Naive thymus-derived CD4-positive, alpha-beta T cell (primary cell): ENCODE measurements at regions not wholly inside any gene's neighbourhood (a gene's known extent, or its start where the extent isn't known, plus 50 kb on each side); places are given as distances from the start of the nearest gene placed in this dataset.

Experiments used
- ATAC-seq: fragments of 150-1000 bp; cut with Tn5 transposase; 2 replicates; pipeline ENCODE4 v1.10.0; 2021; ENCODE audit warnings: mild to moderate bottlenecking, moderate library complexity
- CTCF ChIA-PET: fragments of 350-600 bp; sonication (Branson Sonifier 250); formaldehyde crosslinking; loops from one replicate; lab custom pipeline; 2021; ENCODE audit warnings: antibody characterized with exemption; lab: Charles Lee
- POLR2A ChIA-PET: fragments of 350-600 bp; sonication (Branson Sonifier 250); formaldehyde crosslinking; loops from one replicate; lab custom pipeline; 2021; ENCODE audit warnings: antibody characterized with exemption, inconsistent platforms; lab: Charles Lee
- DNase-seq, 9 donors: peaks; one replicate each; pipeline versions ENCODE4 v3.0.0 to v3.0.0-alpha.2; 2020 to 2022; ENCODE audit warnings: mixed read lengths in 1 of 9
- H3K27ac ChIP-seq: one replicate; pipeline ENCODE4 v1.7.0; 2013; ENCODE audit warnings: mild to moderate bottlenecking, low read depth, low read length, moderate library complexity
- H3K27me3 ChIP-seq, 2 donors: one replicate each; pipeline ENCODE4 v1.7.0; 2013; ENCODE audit warnings: low read length in 2 of 2, mild to moderate bottlenecking in 2 of 2, moderate library complexity in 2 of 2; ENCODE audit not compliant: control insufficient read depth in 2 of 2, insufficient read depth in 2 of 2
- H3K36me3 ChIP-seq, 3 experiments: 1 replicate in 2 of 3; 2 replicates in 1 of 3; pipeline ENCODE4 v1.7.0; 2013; ENCODE audit warnings: low read length in 3 of 3, mild to moderate bottlenecking in 3 of 3, moderate library complexity in 1 of 3; ENCODE audit not compliant: insufficient read depth in 3 of 3, control insufficient read depth in 2 of 3
- H3K4me1 ChIP-seq, 2 donors: one replicate each; pipeline ENCODE4 v1.7.0; 2013; ENCODE audit warnings: low read length in 2 of 2, mild to moderate bottlenecking in 2 of 2, moderate library complexity in 1 of 2; ENCODE audit not compliant: control insufficient read depth in 2 of 2, insufficient read depth in 2 of 2
- H3K4me3 ChIP-seq: 2 replicates; pipeline ENCODE4 v1.7.0; 2013; ENCODE audit warnings: mild to moderate bottlenecking, low read length
- H3K9me3 ChIP-seq, 3 experiments: 1 replicate in 2 of 3; 2 replicates in 1 of 3; pipeline ENCODE4 v1.7.0; 2013; ENCODE audit warnings: low read length in 3 of 3; ENCODE audit not compliant: control insufficient read depth in 2 of 3
- H3K27ac Mint-ChIP-seq, 9 donors: one replicate each; pipeline ENCODE4 v1.8.0; 2020 to 2022; ENCODE audit warnings: mixed read lengths in 9 of 9, mild to moderate bottlenecking in 8 of 9, moderate library complexity in 5 of 9, inconsistent platforms in 2 of 9
- H3K27me3 Mint-ChIP-seq, 5 donors: one replicate each; pipeline ENCODE4 v1.8.0; 2021 to 2022; ENCODE audit warnings: mixed read lengths in 5 of 5, mild to moderate bottlenecking in 1 of 5
- H3K36me3 Mint-ChIP-seq, 5 donors: one replicate each; pipeline ENCODE4 v1.8.0; 2020 to 2022; ENCODE audit warnings: mixed read lengths in 5 of 5, mild to moderate bottlenecking in 3 of 5, inconsistent platforms in 1 of 5
- H3K4me1 Mint-ChIP-seq, 7 donors: one replicate each; pipeline ENCODE4 v1.8.0; 2020 to 2022; ENCODE audit warnings: mixed read lengths in 7 of 7, mild to moderate bottlenecking in 3 of 7, inconsistent platforms in 1 of 7
- H3K4me3 Mint-ChIP-seq, 10 donors: one replicate each; pipeline ENCODE4 v1.8.0; 2020 to 2022; ENCODE audit warnings: mild to moderate bottlenecking in 10 of 10, mixed read lengths in 10 of 10, moderate library complexity in 6 of 10, inconsistent platforms in 2 of 10
- H3K9me3 Mint-ChIP-seq, 11 donors: one replicate each; pipeline ENCODE4 v1.8.0; 2020 to 2022; ENCODE audit warnings: mixed read lengths in 11 of 11, mild to moderate bottlenecking in 4 of 11, inconsistent platforms in 1 of 11, moderate library complexity in 1 of 11
- intact Hi-C, 2 donors: fragments of 100-400 bp; cut with micrococcal nuclease; formaldehyde crosslinking; loops; one replicate each; pipeline ENCODE4 v1.15.1; 2023

GRCh38 chr20:57795342-57795697 is 85.5 kb upstream of the PMEPA1 start:
- H3K36me3 ChIP-seq: no peaks in the 10 kb centered on the region
- Mint-ChIP-seq H3K4me1 (peaks cover 0 to 2% (median 0%) of the 10 kb centered on the region in 7 donors), H3K27me3 (no peaks in the 10 kb centered on the region), H3K36me3 (no peaks in the 10 kb centered on the region), H3K4me3 (no peak overlapping the region), H3K27ac (no peak overlapping the region), H3K9me3 (peaks cover 0 to 3% (median 0%) of the 10 kb centered on the region in 11 donors)
- intact Hi-C loops: no loop called here
- no peak for DNase-seq
- H3K4me1 ChIP-seq: no peaks in the 10 kb centered on the region
- no peaks in the 10 kb centered on the region for H3K27me3 ChIP-seq
- no peak for ATAC-seq
- H3K27ac ChIP-seq: no peak overlapping the region
- POLR2A ChIA-PET: no interaction called here
- H3K4me3 ChIP-seq: no peak overlapping the region
- H3K9me3 ChIP-seq: no peaks in the 10 kb centered on the region
- CTCF ChIA-PET: no interaction called here

DNA sequence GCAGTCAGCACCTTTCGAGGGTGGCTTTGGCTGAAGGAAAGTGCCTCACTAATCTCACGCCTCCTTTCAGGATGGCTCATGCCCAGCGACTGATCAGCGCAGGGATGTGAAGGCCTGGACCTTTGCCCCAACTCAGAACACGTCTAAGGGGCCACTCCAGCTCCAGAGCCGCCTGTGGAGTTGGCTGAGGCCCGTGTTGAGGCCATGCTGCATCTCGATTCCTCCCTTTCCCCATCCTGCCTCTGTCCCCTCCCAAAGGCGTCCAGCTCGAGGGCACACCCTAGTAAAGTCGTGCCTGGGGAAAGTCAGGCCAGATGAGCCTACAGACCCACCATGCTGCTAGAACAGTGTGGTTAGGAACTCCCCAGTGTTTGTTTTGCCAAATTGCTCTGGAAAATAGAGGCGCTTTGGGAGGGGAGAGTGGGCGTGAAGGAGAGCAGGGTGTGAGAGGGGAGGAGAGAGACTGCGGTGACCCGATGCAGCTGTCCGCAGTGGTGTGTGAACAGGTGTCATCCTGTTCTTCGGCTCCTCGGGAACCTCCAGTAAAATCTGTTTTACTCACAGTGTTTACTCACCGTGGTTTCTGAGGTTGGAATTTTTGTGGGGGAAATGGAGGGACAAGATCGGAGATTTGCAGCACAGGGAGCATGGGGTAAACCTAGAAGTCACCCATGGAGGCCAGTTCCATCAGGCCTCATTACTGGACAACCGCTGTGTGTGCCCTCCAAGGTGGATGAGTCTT is 85.0 kb upstream of the PMEPA1 start:
- H3K9me3 ChIP-seq: no peaks in the 10 kb centered on the region
- H3K4me3 ChIP-seq: no peak overlapping the region
- Mint-ChIP-seq H3K27me3 (no peaks in the 10 kb centered on the region), H3K36me3 (no peaks in the 10 kb centered on the region), H3K27ac (no peak overlapping the region), H3K4me3 (no peak overlapping the region), H3K4me1 (peaks cover 0 to 2% (median 0%) of the 10 kb centered on the region in 7 donors), H3K9me3 (peaks cover 0 to 3% (median 0%) of the 10 kb centered on the region in 11 donors)
- intact Hi-C loops: no loop called here
- H3K27ac ChIP-seq: no peak overlapping the region
- no peak for ATAC-seq
- ChIA-PET POLR2A (no interaction called here), CTCF (no interaction called here)
- no peaks in the 10 kb centered on the region for H3K27me3 ChIP-seq
- DNase-seq: no peak
- H3K4me1 ChIP-seq: no peaks in the 10 kb centered on the region
- H3K36me3 ChIP-seq: no peaks in the 10 kb centered on the region

DNA sequence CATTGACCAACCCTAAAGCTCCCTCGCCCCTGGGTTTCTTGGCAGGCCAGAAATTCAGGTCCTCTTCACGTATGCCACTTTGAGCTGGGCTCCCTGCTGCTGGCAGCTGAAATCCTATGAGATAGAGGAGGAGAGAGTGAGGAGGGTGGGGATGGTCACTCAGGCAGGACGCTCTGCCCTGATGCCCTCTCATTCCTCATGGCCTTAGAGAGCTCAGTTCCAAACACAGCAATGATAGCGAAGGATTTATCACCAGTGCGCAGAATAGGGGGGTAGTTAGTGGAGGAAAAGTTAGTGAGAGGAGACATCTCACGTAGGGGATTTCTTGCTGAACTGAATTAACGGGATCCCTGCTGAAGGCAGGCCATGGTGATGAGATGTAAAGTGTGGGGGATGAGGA is 84.2 kb upstream of the PMEPA1 start:
- no peaks in the 10 kb centered on the region for H3K27me3 Mint-ChIP-seq
- ChIA-PET CTCF (no interaction called here), POLR2A (no interaction called here)
- Histone ChIP-seq H3K4me3 (no peak overlapping the region), H3K36me3 (no peaks in the 10 kb centered on the region), H3K27ac (no peak overlapping the region), H3K4me1 (no peaks in the 10 kb centered on the region), H3K27me3 (no peaks in the 10 kb centered on the region), H3K9me3 (no peaks in the 10 kb centered on the region)
- intact Hi-C loops: no loop called here
- no peak overlapping the region for H3K4me3 Mint-ChIP-seq
- H3K36me3 Mint-ChIP-seq: no peaks in the 10 kb centered on the region
- H3K4me1 Mint-ChIP-seq: peaks cover 0 to 2% (median 0%) of the 10 kb centered on the region in 7 donors
- DNase-seq: no peak
- H3K27ac Mint-ChIP-seq: no peak overlapping the region
- H3K9me3 Mint-ChIP-seq: peaks cover 0 to 3% (median 0%) of the 10 kb centered on the region in 11 donors
- ATAC-seq: no peak

- H3K36me3 Mint-ChIP-seq: no peaks in the 10 kb centered on the region
- intact Hi-C loops: no loop called here
- no peak overlapping the region for H3K4me3 Mint-ChIP-seq
- Histone ChIP-seq H3K4me3 (no peak overlapping the region), H3K27ac (no peak overlapping the region), H3K27me3 (no peaks in the 10 kb centered on the region), H3K9me3 (no peaks in the 10 kb centered on the region), H3K4me1 (no peaks in the 10 kb centered on the region), H3K36me3 (no peaks in the 10 kb centered on the region)
- H3K9me3 Mint-ChIP-seq: peaks cover 0 to 3% (median 0%) of the 10 kb centered on the region in 11 donors
- DNase-seq (no peak), ATAC-seq (no peak)
- ChIA-PET CTCF (no interaction called here), POLR2A (no interaction called here)
- H3K27ac Mint-ChIP-seq: no peak overlapping the region
- H3K4me1 Mint-ChIP-seq: peaks cover 0 to 2% (median 0%) of the 10 kb centered on the region in 7 donors
- peaks cover 0 to 4% (median 0%) of the 10 kb centered on the region in 5 donors for H3K27me3 Mint-ChIP-seq
These were observed 83.6 kb upstream of the PMEPA1 start for GRCh38 chr20:57793421-57793820.

DNA sequence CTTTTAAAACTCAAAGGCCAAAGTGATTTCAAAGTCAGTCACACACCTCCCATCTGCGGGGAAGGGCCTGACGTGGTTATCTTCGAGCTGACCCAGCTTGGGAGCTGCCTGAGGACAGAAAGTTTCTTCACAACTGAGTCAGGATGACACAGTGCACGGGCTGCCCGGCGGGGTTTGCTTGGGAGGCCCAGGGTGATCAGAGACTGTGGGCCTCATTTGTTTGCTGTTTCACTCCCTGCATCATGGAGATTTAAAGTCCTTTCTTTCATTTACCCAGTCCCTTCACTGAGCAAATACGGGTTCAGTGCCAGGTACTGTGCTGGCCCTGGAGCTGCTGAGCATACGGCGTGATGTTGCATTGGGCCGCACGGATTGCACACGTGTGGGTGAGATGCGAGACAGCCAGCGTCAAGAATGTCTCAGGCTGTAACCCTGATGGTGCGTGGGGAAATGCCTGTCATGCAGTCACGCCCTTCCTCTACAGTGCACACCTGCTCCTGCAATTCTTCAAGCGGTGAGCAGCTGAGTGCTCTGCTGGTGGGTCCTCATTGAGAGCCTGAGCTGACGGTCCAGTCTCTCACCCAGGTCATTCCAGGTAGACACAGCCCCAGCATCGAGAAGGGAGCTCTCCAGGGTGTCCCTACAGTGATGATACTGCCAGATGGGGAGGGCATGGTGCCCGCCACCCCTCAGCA is 82.7 kb upstream of the PMEPA1 start:
- no peak for ATAC-seq
- Histone ChIP-seq H3K27me3 (no peaks in the 10 kb centered on the region), H3K27ac (no peak overlapping the region), H3K4me3 (no peak overlapping the region), H3K4me1 (no peaks in the 10 kb centered on the region), H3K36me3 (no peaks in the 10 kb centered on the region), H3K9me3 (no peaks in the 10 kb centered on the region)
- ChIA-PET POLR2A (no interaction called here), CTCF (no interaction called here)
- H3K27me3 Mint-ChIP-seq: peaks cover 0 to 4% (median 0%) of the 10 kb centered on the region in 5 donors
- H3K9me3 Mint-ChIP-seq: peaks cover 0 to 3% (median 0%) of the 10 kb centered on the region in 11 donors
- intact Hi-C loops: no loop called here
- peaks cover 0 to 2% (median 0%) of the 10 kb centered on the region in 7 donors for H3K4me1 Mint-ChIP-seq
- DNase-seq: no peak
- no peak overlapping the region for H3K4me3 Mint-ChIP-seq
- H3K36me3 Mint-ChIP-seq: no peaks in the 10 kb centered on the region
- H3K27ac Mint-ChIP-seq: no peak overlapping the region

- H3K4me3 ChIP-seq: no peak overlapping the region
- DNase-seq (no peak), ATAC-seq (no peak)
- Mint-ChIP-seq H3K27ac (no peak overlapping the region), H3K27me3 (peaks cover 0 to 4% (median 0%) of the 10 kb centered on the region in 5 donors), H3K9me3 (peaks cover 0 to 3% (median 0%) of the 10 kb centered on the region in 11 donors), H3K4me3 (no peak overlapping the region), H3K4me1 (peaks cover 0 to 2% (median 0%) of the 10 kb centered on the region in 7 donors), H3K36me3 (no peaks in the 10 kb centered on the region)
- CTCF ChIA-PET: no interaction called here
- no peaks in the 10 kb centered on the region for H3K36me3 ChIP-seq
- no peaks in the 10 kb centered on the region for H3K4me1 ChIP-seq
- POLR2A ChIA-PET: no interaction called here
- intact Hi-C loops: no loop called here
- no peaks in the 10 kb centered on the region for H3K9me3 ChIP-seq
- no peaks in the 10 kb centered on the region for H3K27me3 ChIP-seq
- no peak overlapping the region for H3K27ac ChIP-seq
These were observed 82.2 kb upstream of the PMEPA1 start for GRCh38 chr20:57791966-57792365.
